ENCODE measurements at regions not wholly inside any gene's neighbourhood (a gene's known extent, or its start where the extent isn't known, plus 50 kb on each side); places are given as distances from the start of the nearest gene placed in this dataset.

DNA sequence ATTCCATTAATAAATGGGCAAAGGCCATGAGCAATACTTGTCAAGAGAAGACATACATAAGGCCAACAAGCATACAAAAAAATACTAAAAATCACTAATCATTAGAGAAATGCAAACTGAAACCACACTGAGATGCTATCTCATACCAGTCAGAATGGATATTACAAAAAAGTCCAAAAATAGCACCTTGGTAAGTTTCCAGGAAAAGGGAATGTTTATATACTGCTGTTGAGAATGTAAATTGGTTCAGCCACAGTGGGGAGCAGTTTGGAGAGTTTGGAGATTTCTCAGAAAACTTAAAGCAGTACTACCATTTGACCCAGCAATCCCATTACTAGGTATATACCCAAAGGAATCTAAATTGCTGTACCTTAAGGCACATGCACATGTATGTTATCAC, 467.7 kb downstream of the CDH11 start:
- DNase-seq (ENCODE audit: low read depth), result no peak

DNA sequence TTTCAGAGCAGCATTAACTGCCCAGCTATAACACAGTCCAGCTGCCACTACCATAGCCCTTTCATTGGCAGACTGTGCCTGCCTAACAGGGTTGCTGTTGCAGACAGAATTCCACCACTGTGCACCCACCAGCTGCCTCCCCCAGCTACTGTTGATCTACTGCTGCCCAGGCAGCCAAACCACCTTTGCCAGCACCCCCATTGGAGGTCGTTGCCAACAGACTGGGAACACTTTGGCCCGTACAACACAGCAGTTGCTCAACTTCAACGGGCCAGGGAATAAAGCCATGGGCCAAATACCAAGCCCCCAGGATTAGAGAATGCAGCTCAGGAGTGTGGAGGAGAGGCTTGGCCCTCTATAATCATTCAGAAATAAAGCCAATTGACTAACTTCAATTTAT, 473.6 kb downstream of the CDH11 start:
- no peak for DNase-seq (ENCODE audit: low read depth)

GRCh38 chr16:64641343-64641742, 480.5 kb downstream of the CDH11 start:
- no peak for DNase-seq (ENCODE audit: low read depth)

GRCh38 chr16:64638766-64639165, 483.1 kb downstream of the CDH11 start:
- no peak for DNase-seq (ENCODE audit: low read depth)

DNA sequence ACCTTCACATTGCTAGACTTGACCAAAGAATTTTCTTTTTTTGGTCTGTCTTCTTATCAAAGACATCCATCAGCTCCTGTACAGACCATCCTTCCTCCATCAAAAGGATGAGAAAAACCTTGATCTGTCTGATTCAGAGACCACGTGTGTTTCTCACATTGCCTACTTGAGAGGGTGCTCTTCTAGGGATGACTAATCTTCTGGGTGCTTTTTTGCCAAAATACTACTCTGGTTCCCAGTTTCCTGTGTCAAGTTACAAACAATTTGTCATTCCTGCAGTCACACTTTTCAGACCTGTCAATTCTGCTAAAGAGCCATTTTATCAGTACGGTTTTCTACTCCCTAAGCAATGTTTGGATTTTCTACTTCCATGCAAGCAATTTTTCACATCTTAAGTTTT, 492.2 kb downstream of the CDH11 start:
- DNase-seq (ENCODE audit: low read depth), result no peak

GRCh38 chr16:64627781-64628180, 494.1 kb downstream of the CDH11 start:
- no peak for DNase-seq (ENCODE audit: low read depth)

GRCh38 chr16:64627288-64627687, 494.6 kb downstream of the CDH11 start:
- DNase-seq (ENCODE audit: low read depth), result no peak

GRCh38 chr16:64626776-64627175, 495.1 kb downstream of the CDH11 start:
- DNase-seq (ENCODE audit: low read depth), result peak; percentile 1

- DNase-seq (ENCODE audit: low read depth), result no peak
These were observed 500.2 kb downstream of the CDH11 start for GRCh38 chr16:64621616-64622015.

DNA sequence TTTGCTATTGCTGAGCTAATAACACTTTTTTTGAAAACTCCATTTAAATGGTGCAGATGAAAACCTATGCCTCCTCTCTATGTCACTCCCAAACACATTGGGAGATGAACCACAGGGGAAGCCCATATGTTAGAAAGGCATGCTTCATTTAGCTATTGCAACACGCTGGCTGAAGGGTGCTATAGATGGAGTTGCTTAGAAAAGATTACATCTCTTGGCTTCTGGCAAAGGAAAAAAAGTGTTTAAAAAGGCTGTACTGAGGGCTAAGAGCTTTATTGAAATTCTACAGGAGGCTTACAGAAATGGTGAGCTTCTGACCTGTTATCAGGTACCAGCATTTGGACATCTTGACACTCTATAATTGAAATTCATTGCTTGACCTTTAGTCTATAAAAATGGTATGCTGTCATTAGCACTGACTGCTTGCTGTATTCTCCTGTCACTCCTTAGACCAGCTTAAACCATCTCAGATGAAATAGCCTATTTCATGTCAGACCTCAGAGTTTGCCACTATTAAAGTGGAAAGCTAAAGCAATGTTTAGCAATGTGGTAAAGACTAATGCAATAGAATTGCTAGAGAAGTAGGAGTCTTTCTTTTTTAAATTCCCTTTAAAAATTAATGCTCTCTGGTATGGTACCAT, 503.9 kb downstream of the CDH11 start:
- no peak for DNase-seq (ENCODE audit: low read depth)

GRCh38 chr16:64615630-64616280, 506.1 kb downstream of the CDH11 start:
- DNase-seq (ENCODE audit: low read depth), result no peak

DNA sequence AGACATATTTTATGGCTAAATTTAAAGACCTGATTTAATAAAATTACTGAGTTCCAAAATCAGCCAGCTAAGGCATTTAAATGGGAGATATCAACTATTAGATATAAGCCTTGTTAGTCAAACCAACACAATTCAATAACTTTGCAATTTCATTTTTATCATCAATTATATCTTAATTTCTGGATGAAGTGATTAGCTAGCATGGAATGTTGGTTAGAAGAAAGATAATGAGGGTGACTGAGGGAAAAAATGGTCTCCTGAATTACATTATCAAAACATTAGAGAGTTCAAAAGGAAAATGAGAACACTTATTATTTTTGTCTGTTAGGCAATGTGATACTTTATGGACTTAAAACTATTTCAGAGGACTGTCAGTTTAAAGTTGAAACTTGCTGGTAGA, 525.7 kb downstream of the CDH11 start:
- no peak for DNase-seq (ENCODE audit: low read depth)

- peak; percentile 9 for DNase-seq (ENCODE audit: low read depth)
These were observed 531.4 kb downstream of the CDH11 start for GRCh38 chr16:64590513-64590912.

GRCh38 chr16:64589836-64590235, 532.0 kb downstream of the CDH11 start:
- no peak for DNase-seq (ENCODE audit: low read depth)

- DNase-seq (ENCODE audit: low read depth), result no peak
These were observed 535.1 kb downstream of the CDH11 start for GRCh38 chr16:64586781-64587180.

GRCh38 chr16:64585367-64585766, 536.5 kb downstream of the CDH11 start:
- no peak for DNase-seq (ENCODE audit: low read depth)

DNA sequence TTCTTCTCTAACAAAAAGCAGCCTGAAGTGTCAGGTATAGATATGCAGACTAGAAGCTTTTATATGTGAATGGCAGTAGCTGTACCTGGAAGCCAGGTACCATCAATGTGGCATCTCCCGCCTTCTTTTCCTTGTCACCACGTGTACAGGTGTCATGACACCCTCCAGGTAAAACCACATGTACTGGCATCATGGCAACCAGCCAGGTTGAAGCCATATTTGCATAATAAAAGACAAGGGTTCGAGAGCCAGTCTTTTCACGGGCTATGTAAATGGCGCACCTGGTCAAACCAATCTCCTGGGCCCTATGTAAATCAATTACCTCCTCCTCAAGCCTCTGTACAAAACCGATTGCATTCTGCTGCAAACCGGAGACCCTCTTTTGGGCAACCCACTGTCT, 541.3 kb downstream of the CDH11 start:
- no peak for DNase-seq (ENCODE audit: low read depth)

GRCh38 chr16:64579712-64580111, 542.2 kb downstream of the CDH11 start:
- no peak for DNase-seq (ENCODE audit: low read depth)

GRCh38 chr16:64545768-64546167, 576.1 kb downstream of the CDH11 start:
- DNase-seq (ENCODE audit: low read depth), result peak; percentile 65

DNA sequence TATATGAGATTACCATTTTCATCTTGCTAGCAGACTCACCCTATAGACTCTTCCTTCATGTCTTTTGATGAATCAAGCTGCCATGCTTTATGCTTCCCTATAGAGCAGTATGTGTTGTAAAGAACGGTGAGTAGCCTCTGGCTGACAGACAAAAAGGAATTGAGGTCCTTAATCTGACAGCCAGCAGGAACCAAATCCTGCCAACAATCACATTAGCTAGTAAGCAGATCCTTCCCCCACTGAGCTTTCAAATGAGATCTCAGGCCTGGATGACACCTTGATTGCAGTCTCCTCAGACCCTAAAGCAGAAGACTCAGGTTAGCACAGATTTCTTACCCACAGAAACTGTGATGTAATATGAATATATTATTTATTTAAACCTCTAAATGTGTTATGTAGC, 577.0 kb downstream of the CDH11 start:
- DNase-seq (ENCODE audit: low read depth), result no peak

DNA sequence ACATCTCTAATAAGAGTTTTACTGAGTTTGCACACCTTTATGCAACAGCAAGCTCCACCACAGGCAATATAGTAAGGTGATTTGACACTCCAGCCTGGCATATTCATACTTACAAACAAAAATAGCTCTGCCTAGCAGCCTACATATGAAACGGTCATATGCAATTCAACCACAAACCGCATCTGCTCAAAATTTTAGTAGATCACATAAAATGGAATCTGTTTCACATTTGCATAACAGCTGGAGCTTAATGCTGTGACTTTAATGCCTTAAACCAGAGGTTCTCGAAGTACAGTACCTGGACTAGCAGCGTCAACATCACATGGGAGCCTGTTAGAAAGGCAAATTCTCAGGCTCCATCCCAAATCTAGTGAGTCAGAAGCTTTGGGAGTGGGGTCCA, 578.4 kb downstream of the CDH11 start:
- DNase-seq (ENCODE audit: low read depth), result no peak

- DNase-seq (ENCODE audit: low read depth), result no peak
These were observed 578.8 kb downstream of the CDH11 start for GRCh38 chr16:64543031-64543430.

DNA sequence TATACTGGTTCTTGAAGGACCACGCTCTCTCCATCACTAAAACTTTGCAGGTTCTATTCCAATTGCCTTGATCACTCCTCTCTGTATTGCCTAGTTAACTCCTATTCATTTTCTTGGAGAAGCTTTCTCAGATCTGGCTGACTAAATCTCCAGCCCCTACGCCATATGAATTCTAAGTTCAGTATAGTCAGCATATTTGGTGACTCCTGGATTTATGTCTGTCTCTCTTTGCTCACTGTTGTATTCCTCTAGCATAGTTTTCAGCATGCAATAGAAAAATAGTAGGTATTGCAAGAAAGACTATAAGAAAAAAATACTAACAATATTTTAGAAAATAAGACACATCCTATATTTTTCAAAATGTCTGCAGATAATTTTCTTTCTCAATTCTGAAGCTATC, 579.7 kb downstream of the CDH11 start:
- DNase-seq (ENCODE audit: low read depth), result no peak

GRCh38 chr16:64541621-64542020, 580.2 kb downstream of the CDH11 start:
- no peak for DNase-seq (ENCODE audit: low read depth)

Measured in renal cortical epithelial cell (primary cell).